Activated gamma-delta T cell treated with Interleukin-2 at 50 U/mL for 16 hours (primary cell): ENCODE measurements at regions not wholly inside any gene's neighbourhood (a gene's known extent, or its start where the extent isn't known, plus 50 kb on each side); places are given as distances from the start of the nearest gene placed in this dataset.
"Not testable (repeated sequence)": the region's sequence is repeated elsewhere in the genome, so short reads cannot be mapped to it uniquely, and the experiment has no call there.

Source experiments
- DNase-seq: peaks from one replicate; pipeline ENCODE4 v3.0.0-alpha.2; 2020

- no peak for DNase-seq
Measured at GRCh38 chr5:96125231-96125891, 163.7 kb upstream of the ELL2 start.

- DNase-seq: no peak
Measured at GRCh38 chr5:96124589-96124988, 162.9 kb upstream of the ELL2 start.

GRCh38 chr5:96123418-96123817 is 161.8 kb upstream of the ELL2 start:
- DNase-seq: no peak

- no peak for DNase-seq
Measured at GRCh38 chr5:96121364-96121763, 159.7 kb upstream of the ELL2 start.

- no peak for DNase-seq
Measured at GRCh38 chr5:96120120-96120519, 158.5 kb upstream of the ELL2 start.

- DNase-seq: no peak
Measured at GRCh38 chr5:96117771-96118651, 156.4 kb upstream of the ELL2 start.

- no peak for DNase-seq
Measured at GRCh38 chr5:96115147-96115807, 153.6 kb upstream of the ELL2 start.

- DNase-seq: no peak
Measured at GRCh38 chr5:96114736-96115135, 153.1 kb upstream of the ELL2 start.

GRCh38 chr5:96113170-96113939 is 151.7 kb upstream of the ELL2 start:
- DNase-seq: no peak

- DNase-seq: no peak
Measured at GRCh38 chr5:96112703-96113102, 151.1 kb upstream of the ELL2 start.

- DNase-seq: no peak
Measured at GRCh38 chr5:96112123-96112670, 150.5 kb upstream of the ELL2 start.

GRCh38 chr5:96111080-96111756 is 149.6 kb upstream of the ELL2 start:
- no peak for DNase-seq

- no peak for DNase-seq
Measured at GRCh38 chr5:96110300-96110699, 148.6 kb upstream of the ELL2 start.

GRCh38 chr5:96108629-96109028 is 147.0 kb upstream of the ELL2 start:
- DNase-seq: not testable (repeated sequence)

- not testable (repeated sequence) for DNase-seq
Measured at GRCh38 chr5:96103829-96104228, 142.2 kb upstream of the ELL2 start.

GRCh38 chr5:96101358-96102089 is 139.9 kb upstream of the ELL2 start:
- no peak for DNase-seq

- not testable (repeated sequence) for DNase-seq
Measured at GRCh38 chr5:96097488-96097887, 135.8 kb upstream of the ELL2 start.

GRCh38 chr5:96096724-96097123 is 135.1 kb upstream of the ELL2 start:
- no peak for DNase-seq

GRCh38 chr5:96094904-96095303 is 133.3 kb upstream of the ELL2 start:
- no peak for DNase-seq

- no peak for DNase-seq
Measured at GRCh38 chr5:96093890-96094381, 132.3 kb upstream of the ELL2 start.

- no peak for DNase-seq
Measured at GRCh38 chr5:96093340-96093739, 131.7 kb upstream of the ELL2 start.
